GM23338 (cell line): ENCODE measurements at regions not wholly inside any gene's neighbourhood (a gene's known extent, or its start where the extent isn't known, plus 50 kb on each side); places are given as distances from the start of the nearest gene placed in this dataset.

Experiments
- ATAC-seq: fragments of 200-7000 bp; cut with Tn5 transposase; 3 replicates; pipeline ENCODE4 v1.9.1; 2020
- DNase-seq: peaks from one replicate; pipeline ENCODE4 v3.0.0-alpha.2; 2015; ENCODE audit warnings: low spot score
- H2AFZ ChIP-seq: fragments of 200-600 bp; sonication (generic); 2 replicates; pipeline ENCODE4 v1.8.0; 2016; ENCODE audit warnings: antibody characterized with exemption, mild to moderate bottlenecking, moderate library complexity
- H3F3A ChIP-seq: fragments of 200-600 bp; sonication (generic); replicated peaks from 2 replicates; pipeline ENCODE4 v1.8.0; 2017; ENCODE audit warnings: antibody characterized with exemption, mixed run types, low read depth
- H3K27ac ChIP-seq: fragments of 200-600 bp; sonication (generic); 2 replicates; pipeline ENCODE4 v1.6.1; 2016; ENCODE audit warnings: low read depth
- H3K27me3 ChIP-seq: fragments of 200-600 bp; sonication (generic); 2 replicates; pipeline ENCODE4 v1.8.0; 2016; ENCODE audit warnings: mild to moderate bottlenecking, mixed run types, moderate library complexity; ENCODE audit not compliant: insufficient read depth
- H3K36me3 ChIP-seq: fragments of 200-600 bp; sonication (generic); 2 replicates; pipeline ENCODE4 v1.8.0; 2016; ENCODE audit warnings: mild to moderate bottlenecking; ENCODE audit not compliant: insufficient read depth
- H3K4me1 ChIP-seq: fragments of 200-600 bp; sonication (generic); 2 replicates; pipeline ENCODE4 v1.8.0; 2016; ENCODE audit warnings: mild to moderate bottlenecking, moderate library complexity; ENCODE audit not compliant: insufficient read depth
- H3K4me2 ChIP-seq: fragments of 200-600 bp; sonication (generic); 2 replicates; pipeline ENCODE4 v1.7.1; 2017; ENCODE audit warnings: mixed run types
- H3K4me3 ChIP-seq: fragments of 200-600 bp; sonication (generic); 2 replicates; pipeline ENCODE4 v1.6.1; 2016; ENCODE audit warnings: mixed run types
- H3K79me2 ChIP-seq: fragments of 200-600 bp; sonication (generic); replicated peaks from 2 replicates; pipeline ENCODE4 v1.8.0; 2017; ENCODE audit warnings: mild to moderate bottlenecking; ENCODE audit not compliant: insufficient read depth
- H3K9me2 ChIP-seq: fragments of 200-600 bp; sonication (generic); 2 replicates; pipeline ENCODE4 v1.8.0; 2017; ENCODE audit not compliant: insufficient read depth
- H4K20me1 ChIP-seq: fragments of 200-600 bp; sonication (generic); replicated peaks from 2 replicates; pipeline ENCODE4 v1.8.0; 2017; ENCODE audit warnings: mild to moderate bottlenecking; ENCODE audit not compliant: insufficient read depth
- H3K27ac Mint-ChIP-seq: 2 replicates; pipeline ENCODE4 v1.8.0; 2020; ENCODE audit warnings: inconsistent platforms, mild to moderate bottlenecking, moderate library complexity, mixed read lengths
- H3K27me3 Mint-ChIP-seq: 3 replicates; pipeline ENCODE4 v1.8.0; 2022; ENCODE audit warnings: low read depth, mild to moderate bottlenecking, moderate library complexity, mixed read lengths, inconsistent platforms; ENCODE audit not compliant: insufficient read depth, poor library complexity
- H3K36me3 Mint-ChIP-seq: 3 replicates; pipeline ENCODE4 v1.8.0; 2021; ENCODE audit warnings: low read depth, mild to moderate bottlenecking, inconsistent platforms, moderate library complexity, mixed read lengths
- H3K4me1 Mint-ChIP-seq: 3 replicates; pipeline ENCODE4 v1.8.0; 2020; ENCODE audit warnings: mild to moderate bottlenecking, inconsistent platforms, mixed read lengths
- H3K4me3 Mint-ChIP-seq: 3 replicates; pipeline ENCODE4 v1.8.0; 2021; ENCODE audit warnings: moderate library complexity, mild to moderate bottlenecking, inconsistent platforms, mixed read lengths
- H3K9me3 Mint-ChIP-seq: 3 replicates; pipeline ENCODE4 v1.8.0; 2020; ENCODE audit warnings: moderate library complexity, mild to moderate bottlenecking, inconsistent platforms, mixed read lengths
- CTCF ChIP-seq, 2 experiments: fragments of 200-600 bp in 1 of 2; sonication (generic) in 1 of 2; conservative IDR thresholded peaks; 2 replicates each; pipeline versions ENCODE4 v1.5.1 to v1.6.1; 2016 to 2017; ENCODE audit warnings: antibody characterized with exemption in 2 of 2, low read depth in 2 of 2, mild to moderate bottlenecking in 2 of 2, moderate library complexity in 1 of 2
- ETS1 ChIP-seq: IDR thresholded peaks from 2 replicates; pipeline ENCODE4 v1.6.1; 2016; ENCODE audit warnings: antibody characterized with exemption
- EZH2 ChIP-seq: fragments of 200-600 bp; sonication (generic); IDR thresholded peaks from one replicate; pipeline ENCODE4 v1.8.0; 2017; ENCODE audit warnings: antibody characterized with exemption, mild to moderate bottlenecking, low read depth; ENCODE audit not compliant: unreplicated experiment
- EZH2phosphoT487 ChIP-seq: fragments of 200-600 bp; sonication (generic); IDR thresholded peaks from one replicate; pipeline ENCODE4 v1.8.1; 2018; ENCODE audit warnings: antibody characterized with exemption; ENCODE audit not compliant: unreplicated experiment
- NANOG ChIP-seq: IDR thresholded peaks from 2 replicates; pipeline ENCODE4 v1.6.1; 2016; ENCODE audit warnings: antibody characterized with exemption, borderline replicate concordance
- REST ChIP-seq: IDR thresholded peaks from one replicate; pipeline ENCODE4 v1.6.1; 2018; ENCODE audit warnings: antibody characterized with exemption; ENCODE audit not compliant: unreplicated experiment
- ZNF114 ChIP-seq: fragments of 250-450 bp; sonication (Bioruptor Pico); IDR thresholded peaks from 2 replicates; pipeline ENCODE4 v1.5.0; 2020; ENCODE audit warnings: mild to moderate bottlenecking, moderate library complexity
- ZNF462 ChIP-seq: fragments of 250-450 bp; sonication (Bioruptor Pico); IDR thresholded peaks from 2 replicates; pipeline ENCODE4 v1.5.0; 2020; ENCODE audit warnings: mild to moderate bottlenecking, moderate library complexity

GRCh38 chr2:180716186-180717180 lies 263.9 kb upstream of the UBE2E3 start (continued):
- no peak for TF ChIP-seq ETS1
- TF ChIP-seq ZNF114 (CRISPR knock-in tag), result no peak
- TF ChIP-seq CTCF (conservative IDR thresholded peaks at IDR 0.05; ENCODE audit: low read depth in 2 of 2), result no peak
- TF ChIP-seq EZH2, result no peak
- no peak for TF ChIP-seq EZH2phosphoT487
- no peak for TF ChIP-seq REST
- TF ChIP-seq NANOG, result no peak

- DNase-seq (no peak), ATAC-seq (no peak)
- peaks cover 6% of the 10 kb centered on the region; the same call in 1 of the 2 replicates for H3K9me2 ChIP-seq
- H3K4me3 Mint-ChIP-seq, result no peak overlapping the region
- H3K27me3 Mint-ChIP-seq, result no peaks in the 10 kb centered on the region
- H3K27ac Mint-ChIP-seq, result no peak overlapping the region
- H3K4me1 ChIP-seq, result no peaks in the 10 kb centered on the region
- no peaks in the 10 kb centered on the region for H3K27me3 ChIP-seq
- no peaks in the 10 kb centered on the region for H4K20me1 ChIP-seq
- H2AFZ ChIP-seq, result no peak overlapping the region
- H3K9me3 Mint-ChIP-seq, result peaks cover 11% of the 10 kb centered on the region; the same call in 2 of the 3 replicates
- H3K79me2 ChIP-seq, result no peaks in the 10 kb centered on the region
- H3F3A ChIP-seq, result no peaks in the 10 kb centered on the region
- H3K36me3 ChIP-seq, result no peaks in the 10 kb centered on the region
- H3K27ac ChIP-seq, result no peak overlapping the region
- no peaks in the 10 kb centered on the region for H3K4me1 Mint-ChIP-seq
- no peak overlapping the region for H3K4me2 ChIP-seq
- no peak overlapping the region for H3K4me3 ChIP-seq
- peaks cover 3% of the 10 kb centered on the region; the same call in 1 of the 3 replicates for H3K36me3 Mint-ChIP-seq
- TF ChIP-seq ZNF462 (CRISPR knock-in tag), result no peak
- no peak for TF ChIP-seq EZH2phosphoT487
- TF ChIP-seq CTCF (conservative IDR thresholded peaks at IDR 0.05; ENCODE audit: low read depth in 2 of 2), result no peak
Observed at GRCh38 chr2:180715044-180715443, 265.4 kb upstream of the UBE2E3 start.
